Tibial artery (tissue), 4 donors: ENCODE measurements at regions not wholly inside any gene's neighbourhood (a gene's known extent, or its start where the extent isn't known, plus 50 kb on each side); places are given as distances from the start of the nearest gene placed in this dataset.

Experiments
- DNase-seq, 2 donors: peaks; one replicate each; pipeline ENCODE4 v3.0.0-alpha.2; 2019
- H3K27ac ChIP-seq, 2 donors: fragments of 200-600 bp; sonication (generic) in 1 of 2; 1 replicate in 1 of 2; 2 replicates in 1 of 2; pipeline ENCODE4 v1.5.1; 2018 to 2019; ENCODE audit warnings: mild to moderate bottlenecking in 1 of 2
- H3K27me3 ChIP-seq, 2 donors: fragments of 200-600 bp; sonication (generic) in 1 of 2; one replicate each; pipeline versions ENCODE4 v1.5.1 to v1.6.0; 2016 to 2019
- H3K36me3 ChIP-seq, 3 donors: fragments of 200-600 bp; sonication (generic) in 2 of 3; one replicate each; pipeline ENCODE4 v1.5.1; 2016 to 2019; ENCODE audit warnings: mild to moderate bottlenecking in 2 of 3
- H3K4me1 ChIP-seq, 4 donors: fragments of 200-600 bp; sonication (generic) in 2 of 4; 1 replicate in 3 of 4; 2 replicates in 1 of 4; pipeline ENCODE4 v1.5.1; 2016 to 2019
- H3K4me3 ChIP-seq, 2 donors: fragments of 200-600 bp; sonication (generic) in 1 of 2; 1 replicate in 1 of 2; 2 replicates in 1 of 2; pipeline ENCODE4 v1.5.1; 2018 to 2019; ENCODE audit warnings: mild to moderate bottlenecking in 2 of 2
- H3K9me3 ChIP-seq, 3 donors: fragments of 200-600 bp; sonication (generic) in 1 of 3; one replicate each; pipeline ENCODE4 v1.5.1; 2016 to 2019
- CTCF ChIP-seq, 2 experiments: fragments of 200-600 bp in 1 of 2; fragments of 450-650 bp in 1 of 2; IDR thresholded peaks; one replicate each; pipeline ENCODE4 v1.5.1; 2017 to 2019; ENCODE audit warnings: antibody characterized with exemption in 2 of 2, mild to moderate bottlenecking in 1 of 2, moderate library complexity in 1 of 2
- intact Hi-C: fragments of 100-400 bp; cut with DNase I; formaldehyde crosslinking; loops from one replicate; pipeline ENCODE4 v1.15.0; 2023; ENCODE audit warnings: low total_unique reads

GRCh38 chr4:132662456-132662855 is 486.6 kb upstream of the PCDH10 start:
- H3K36me3 ChIP-seq: no peaks in the 10 kb centered on the region
- no peak for DNase-seq
- intact Hi-C loops: no loop called here
- H3K27me3 ChIP-seq: no peaks in the 10 kb centered on the region
- no peak overlapping the region for H3K27ac ChIP-seq
- H3K4me3 ChIP-seq: no peak overlapping the region
- TF ChIP-seq CTCF (IDR thresholded peaks at IDR 0.05): no peak
- peaks cover 0 to 3% (median 0%) of the 10 kb centered on the region in 3 donors for H3K9me3 ChIP-seq
- no peaks in the 10 kb centered on the region for H3K4me1 ChIP-seq

- Histone ChIP-seq H3K9me3 (no peaks in the 10 kb centered on the region), H3K4me3 (no peak overlapping the region), H3K27ac (no peak overlapping the region), H3K4me1 (no peaks in the 10 kb centered on the region), H3K27me3 (no peaks in the 10 kb centered on the region), H3K36me3 (no peaks in the 10 kb centered on the region)
- intact Hi-C loops: no loop called here
- DNase-seq: no peak
- no peak for TF ChIP-seq CTCF (IDR thresholded peaks at IDR 0.05)
Observed at GRCh38 chr4:132669786-132670185, 479.3 kb upstream of the PCDH10 start.

- no peak for TF ChIP-seq CTCF (IDR thresholded peaks at IDR 0.05)
- H3K4me1 ChIP-seq: no peaks in the 10 kb centered on the region
- no peak overlapping the region for H3K27ac ChIP-seq
- no peak for DNase-seq
- H3K4me3 ChIP-seq: no peak overlapping the region
- intact Hi-C loops: no loop called here
- no peaks in the 10 kb centered on the region for H3K9me3 ChIP-seq
- no peaks in the 10 kb centered on the region for H3K36me3 ChIP-seq
- no peaks in the 10 kb centered on the region for H3K27me3 ChIP-seq
Observed at GRCh38 chr4:132670557-132670956, 478.5 kb upstream of the PCDH10 start.

GRCh38 chr4:132683957-132684356 is 465.1 kb upstream of the PCDH10 start:
- no peak for DNase-seq
- Histone ChIP-seq H3K4me1 (no peaks in the 10 kb centered on the region), H3K27me3 (no peaks in the 10 kb centered on the region), H3K36me3 (no peaks in the 10 kb centered on the region), H3K9me3 (peaks cover 0 to 5% (median 0%) of the 10 kb centered on the region in 3 donors), H3K27ac (no peak overlapping the region), H3K4me3 (no peak overlapping the region)
- intact Hi-C loops: no loop called here
- TF ChIP-seq CTCF (IDR thresholded peaks at IDR 0.05): no peak

GRCh38 chr4:132691026-132691425 is 458.1 kb upstream of the PCDH10 start:
- Histone ChIP-seq H3K9me3 (peaks cover 0 to 4% (median 3%) of the 10 kb centered on the region in 3 donors), H3K4me3 (no peak overlapping the region), H3K36me3 (no peaks in the 10 kb centered on the region), H3K4me1 (no peaks in the 10 kb centered on the region), H3K27ac (no peak overlapping the region), H3K27me3 (no peaks in the 10 kb centered on the region)
- no peak for DNase-seq
- TF ChIP-seq CTCF (IDR thresholded peaks at IDR 0.05): no peak
- intact Hi-C loops: no loop called here

- no peak for DNase-seq
- no peaks in the 10 kb centered on the region for H3K4me1 ChIP-seq
- no peaks in the 10 kb centered on the region for H3K36me3 ChIP-seq
- H3K27ac ChIP-seq: no peak overlapping the region
- H3K4me3 ChIP-seq: no peak overlapping the region
- H3K27me3 ChIP-seq: no peaks in the 10 kb centered on the region
- intact Hi-C loops: no loop called here
- no peak for TF ChIP-seq CTCF (IDR thresholded peaks at IDR 0.05)
- peaks cover 0 to 4% (median 3%) of the 10 kb centered on the region in 3 donors for H3K9me3 ChIP-seq
Observed at GRCh38 chr4:132691668-132692067, 457.4 kb upstream of the PCDH10 start.
